ENCODE measurements at regions not wholly inside any gene's neighbourhood (a gene's known extent, or its start where the extent isn't known, plus 50 kb on each side); places are given as distances from the start of the nearest gene placed in this dataset.
"Not testable (repeated sequence)": the region's sequence is repeated elsewhere in the genome, so short reads cannot be mapped to it uniquely, and the experiment has no call there.

- dilution Hi-C loops (cut with MboI; ENCODE audit: extremely low pct_ligation_motif_present, low sequenced_read_pairs) = no loop called here
- Histone ChIP-seq H3K27me3 (ENCODE audit: control insufficient read depth, extremely low read depth, insufficient read depth, low read length) (no peaks in the 10 kb centered on the region), H3K4me1 (ENCODE audit: control insufficient read depth, extremely low read depth, insufficient read depth, low read length) (no peaks in the 10 kb centered on the region), H3K27ac (ENCODE audit: control insufficient read depth, insufficient read depth, low read length) (no peak overlapping the region), H3K9ac (ENCODE audit: control insufficient read depth, extremely low read depth, insufficient read depth, low read length) (no peak overlapping the region), H3K9me1 (ENCODE audit: control insufficient read depth, extremely low read depth, insufficient read depth, low read length) (no peaks in the 10 kb centered on the region), H3K79me2 (ENCODE audit: control insufficient read depth, insufficient read depth, low read length) (no peaks in the 10 kb centered on the region), H3K4me3 (ENCODE audit: control insufficient read depth in 2 of 3, extremely low read depth in 1 of 3, insufficient read depth in 2 of 3, low read depth in 1 of 3, low read length in 3 of 3) (no peak overlapping the region), H4K20me1 (ENCODE audit: control insufficient read depth, extremely low read depth, insufficient read depth, low read length) (no peaks in the 10 kb centered on the region), H3K36me3 (ENCODE audit: control insufficient read depth in 2 of 2, extremely low read depth in 1 of 2, insufficient read depth in 2 of 2, low read length in 2 of 2) (no peaks in the 10 kb centered on the region), H3K9me3 (ENCODE audit: control insufficient read depth, low read depth, low read length) (no peaks in the 10 kb centered on the region), H3K4me2 (ENCODE audit: control insufficient read depth, extremely low read depth, insufficient read depth, low read depth, low read length) (no peak overlapping the region), H2AFZ (ENCODE audit: control insufficient read depth, low read length) (no peak overlapping the region)
- FAIRE-seq (no peak), DNase-seq (ENCODE audit: low read depth, low spot score) (no peak)
- TF ChIP-seq CTCF (optimal IDR thresholded peaks at IDR 0.05 in 1 of 3, IDR thresholded peaks at IDR 0.05 in 1 of 3, conservative IDR thresholded peaks at IDR 0.05 in 1 of 3; ENCODE audit: extremely low read depth in 1 of 3, insufficient read depth in 2 of 3, low read length in 3 of 3) = no peak
- no peak for TF ChIP-seq EZH2 (IDR thresholded peaks at IDR 0.05; ENCODE audit: low read length)
These were observed 170.9 kb upstream of the GHR start for GRCh38 chr5:42252306-42252705.

GRCh38 chr5:42259914-42260313, 163.3 kb upstream of the GHR start:
- H3K27me3 ChIP-seq (ENCODE audit: control insufficient read depth, extremely low read depth, insufficient read depth, low read length); H4K20me1 ChIP-seq (ENCODE audit: control insufficient read depth, extremely low read depth, insufficient read depth, low read length); H3K79me2 ChIP-seq (ENCODE audit: control insufficient read depth, insufficient read depth, low read length); H3K4me2 ChIP-seq (ENCODE audit: control insufficient read depth, extremely low read depth, insufficient read depth, low read depth, low read length); H2AFZ ChIP-seq (ENCODE audit: control insufficient read depth, low read length); H3K9me1 ChIP-seq (ENCODE audit: control insufficient read depth, extremely low read depth, insufficient read depth, low read length); H3K4me3 ChIP-seq (ENCODE audit: control insufficient read depth in 2 of 3, extremely low read depth in 1 of 3, insufficient read depth in 2 of 3, low read depth in 1 of 3, low read length in 3 of 3); H3K36me3 ChIP-seq (ENCODE audit: control insufficient read depth in 2 of 2, extremely low read depth in 1 of 2, insufficient read depth in 2 of 2, low read length in 2 of 2); H3K27ac ChIP-seq (ENCODE audit: control insufficient read depth, insufficient read depth, low read length); H3K9ac ChIP-seq (ENCODE audit: control insufficient read depth, extremely low read depth, insufficient read depth, low read length); H3K4me1 ChIP-seq (ENCODE audit: control insufficient read depth, extremely low read depth, insufficient read depth, low read length); dilution Hi-C loops (cut with MboI; ENCODE audit: extremely low pct_ligation_motif_present, low sequenced_read_pairs); FAIRE-seq; DNase-seq (ENCODE audit: low read depth, low spot score); H3K9me3 ChIP-seq (ENCODE audit: control insufficient read depth, low read depth, low read length): not testable (repeated sequence)

- TF ChIP-seq EZH2 (IDR thresholded peaks at IDR 0.05; ENCODE audit: low read length) (no peak), CTCF (optimal IDR thresholded peaks at IDR 0.05 in 1 of 3, IDR thresholded peaks at IDR 0.05 in 1 of 3, conservative IDR thresholded peaks at IDR 0.05 in 1 of 3; ENCODE audit: extremely low read depth in 1 of 3, insufficient read depth in 2 of 3, low read length in 3 of 3) (no peak)
- H3K9me1 ChIP-seq (ENCODE audit: control insufficient read depth, extremely low read depth, insufficient read depth, low read length) = no peaks in the 10 kb centered on the region
- no peaks in the 10 kb centered on the region for H3K4me1 ChIP-seq (ENCODE audit: control insufficient read depth, extremely low read depth, insufficient read depth, low read length)
- no peaks in the 10 kb centered on the region for H3K9me3 ChIP-seq (ENCODE audit: control insufficient read depth, low read depth, low read length)
- dilution Hi-C loops (cut with MboI; ENCODE audit: extremely low pct_ligation_motif_present, low sequenced_read_pairs) = no loop called here
- no peaks in the 10 kb centered on the region for H4K20me1 ChIP-seq (ENCODE audit: control insufficient read depth, extremely low read depth, insufficient read depth, low read length)
- no peak overlapping the region for H3K9ac ChIP-seq (ENCODE audit: control insufficient read depth, extremely low read depth, insufficient read depth, low read length)
- FAIRE-seq = no peak
- no peak overlapping the region for H3K27ac ChIP-seq (ENCODE audit: control insufficient read depth, insufficient read depth, low read length)
- DNase-seq (ENCODE audit: low read depth, low spot score) = no peak
- H3K4me3 ChIP-seq (ENCODE audit: control insufficient read depth in 2 of 3, extremely low read depth in 1 of 3, insufficient read depth in 2 of 3, low read depth in 1 of 3, low read length in 3 of 3) = no peak overlapping the region
- peaks cover 6% of the 10 kb centered on the region for H3K27me3 ChIP-seq (ENCODE audit: control insufficient read depth, extremely low read depth, insufficient read depth, low read length)
- H3K79me2 ChIP-seq (ENCODE audit: control insufficient read depth, insufficient read depth, low read length) = no peaks in the 10 kb centered on the region
- H3K36me3 ChIP-seq (ENCODE audit: control insufficient read depth in 2 of 2, extremely low read depth in 1 of 2, insufficient read depth in 2 of 2, low read length in 2 of 2) = no peaks in the 10 kb centered on the region
- H3K4me2 ChIP-seq (ENCODE audit: control insufficient read depth, extremely low read depth, insufficient read depth, low read depth, low read length) = no peak overlapping the region
- no peak overlapping the region for H2AFZ ChIP-seq (ENCODE audit: control insufficient read depth, low read length)
These were observed 156.1 kb upstream of the GHR start for GRCh38 chr5:42267091-42267490.

- dilution Hi-C loops (cut with MboI; ENCODE audit: extremely low pct_ligation_motif_present, low sequenced_read_pairs); H3K9me1 ChIP-seq (ENCODE audit: control insufficient read depth, extremely low read depth, insufficient read depth, low read length); H4K20me1 ChIP-seq (ENCODE audit: control insufficient read depth, extremely low read depth, insufficient read depth, low read length); H3K4me2 ChIP-seq (ENCODE audit: control insufficient read depth, extremely low read depth, insufficient read depth, low read depth, low read length); H3K27ac ChIP-seq (ENCODE audit: control insufficient read depth, insufficient read depth, low read length); H3K27me3 ChIP-seq (ENCODE audit: control insufficient read depth, extremely low read depth, insufficient read depth, low read length); H3K9me3 ChIP-seq (ENCODE audit: control insufficient read depth, low read depth, low read length); H3K79me2 ChIP-seq (ENCODE audit: control insufficient read depth, insufficient read depth, low read length); H3K4me1 ChIP-seq (ENCODE audit: control insufficient read depth, extremely low read depth, insufficient read depth, low read length); H2AFZ ChIP-seq (ENCODE audit: control insufficient read depth, low read length); DNase-seq (ENCODE audit: low read depth, low spot score); H3K4me3 ChIP-seq (ENCODE audit: control insufficient read depth in 2 of 3, extremely low read depth in 1 of 3, insufficient read depth in 2 of 3, low read depth in 1 of 3, low read length in 3 of 3); H3K9ac ChIP-seq (ENCODE audit: control insufficient read depth, extremely low read depth, insufficient read depth, low read length); FAIRE-seq; H3K36me3 ChIP-seq (ENCODE audit: control insufficient read depth in 2 of 2, extremely low read depth in 1 of 2, insufficient read depth in 2 of 2, low read length in 2 of 2): not testable (repeated sequence)
These were observed 155.1 kb upstream of the GHR start for GRCh38 chr5:42268170-42268569.
